GM19043 (cell line): ENCODE measurements at regions not wholly inside any gene's neighbourhood (a gene's known extent, or its start where the extent isn't known, plus 50 kb on each side); places are given as distances from the start of the nearest gene placed in this dataset.
"Not testable (repeated sequence)": the region's sequence is repeated elsewhere in the genome, so short reads cannot be mapped to it uniquely, and the experiment has no call there.

Experiments
- ATAC-seq: cut with Tn5 transposase; IDR thresholded peaks from one replicate; pipeline ENCODE4 v1.9.1; 2021; ENCODE audit warnings: low read depth; ENCODE audit not compliant: unreplicated experiment

DNA sequence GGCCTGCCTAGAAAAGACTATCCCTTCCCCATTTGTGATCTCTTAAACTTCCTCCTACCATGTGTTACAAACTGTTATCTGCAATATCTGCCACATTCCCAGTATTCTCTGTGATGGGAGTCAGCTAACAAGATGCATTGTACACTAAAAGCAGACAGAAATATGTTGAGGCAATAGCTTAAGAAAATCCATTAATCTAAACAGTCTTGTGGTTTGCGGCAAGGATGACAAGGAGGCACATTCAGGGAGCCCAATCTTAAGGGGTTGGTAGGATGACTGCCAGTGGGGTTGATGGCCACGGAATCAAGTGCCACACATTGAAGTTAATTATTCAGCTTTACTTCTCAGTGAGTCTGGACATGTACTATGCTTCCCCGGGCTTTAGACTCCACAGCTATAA, 775.5 kb upstream of the AMELY start:
- ATAC-seq = no peak

GRCh38 chrY:7684546-7684945, 773.0 kb upstream of the AMELY start:
- no peak for ATAC-seq

DNA sequence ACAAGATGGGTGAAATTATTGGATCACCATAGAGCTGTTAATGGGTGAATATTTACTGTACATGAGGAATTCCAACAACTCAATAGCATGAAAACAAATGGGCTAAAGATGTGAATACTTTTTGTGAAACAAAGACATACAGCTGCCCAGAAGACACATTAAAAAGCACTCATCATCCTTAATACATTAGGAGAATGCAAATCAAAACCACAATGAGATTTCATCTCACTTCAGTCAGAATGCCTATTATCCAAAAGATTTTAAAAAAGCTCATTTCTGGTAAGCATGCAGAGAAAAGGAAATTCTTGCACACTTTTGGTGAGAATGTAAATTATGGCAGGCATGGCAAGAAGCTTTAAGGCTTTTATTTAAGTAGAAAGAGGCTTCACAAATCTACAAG, 770.8 kb upstream of the AMELY start:
- no peak for ATAC-seq

GRCh38 chrY:7681426-7681825, 769.9 kb upstream of the AMELY start:
- no peak for ATAC-seq

DNA sequence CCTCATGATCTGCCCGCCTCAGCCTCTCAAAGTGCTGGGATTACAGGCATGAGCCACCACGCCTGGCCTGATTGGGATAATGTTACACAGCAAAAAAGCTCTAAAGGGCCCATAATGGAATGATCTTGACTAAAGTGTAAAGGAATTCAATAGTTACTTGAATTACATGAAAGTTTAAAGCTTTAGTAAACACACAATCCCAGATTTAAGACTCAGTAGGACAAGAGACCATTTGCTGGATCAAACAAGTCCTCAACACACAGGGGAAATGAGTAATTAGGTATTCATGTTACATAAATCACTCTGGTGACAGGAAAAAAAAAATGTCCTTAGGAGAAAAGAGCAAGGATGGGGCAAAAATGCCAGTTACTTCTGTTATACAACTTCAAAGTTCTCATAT, 762.9 kb upstream of the AMELY start:
- no peak for ATAC-seq

DNA sequence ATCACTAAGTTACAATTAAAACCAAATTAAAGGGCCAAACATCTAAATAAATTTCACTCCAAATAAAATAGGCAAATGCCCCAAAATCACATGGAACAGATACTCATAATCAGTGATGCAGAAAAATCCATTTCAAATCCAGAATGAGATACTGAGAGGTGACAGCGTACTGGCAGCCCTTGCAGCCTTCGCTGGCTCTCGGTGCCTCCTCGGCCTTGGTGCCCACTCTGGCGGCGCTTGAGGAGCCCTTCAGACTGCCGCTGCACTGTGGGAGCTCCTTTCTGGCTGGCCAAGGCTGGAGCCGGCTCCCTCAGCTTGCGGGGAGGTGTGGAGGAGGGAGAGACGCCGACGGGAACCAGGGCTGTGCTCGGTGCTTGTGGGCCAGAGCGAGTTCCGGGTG, 761.2 kb upstream of the AMELY start:
- ATAC-seq = no peak

DNA sequence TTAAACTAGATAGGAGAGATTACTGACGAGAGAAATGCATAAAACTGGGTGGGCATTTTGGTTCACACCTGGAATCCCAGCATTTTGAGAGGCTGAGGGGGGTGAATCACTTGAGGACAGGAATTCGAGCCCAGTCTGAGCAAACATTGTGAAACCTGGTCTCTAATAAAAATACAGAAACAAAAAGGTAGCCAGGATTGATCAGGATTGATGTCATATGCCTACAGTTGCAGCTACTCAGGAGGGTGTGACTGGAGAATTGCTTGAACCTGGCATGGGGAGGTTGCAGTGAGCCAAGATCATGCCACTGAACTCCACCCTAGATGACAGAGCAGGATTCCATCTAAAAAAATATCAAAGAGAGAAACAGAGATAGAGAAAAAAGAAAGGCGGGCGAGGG, 751.7 kb upstream of the AMELY start:
- no peak for ATAC-seq

- ATAC-seq = no peak
Measured at GRCh38 chrY:7659047-7659446, 747.5 kb upstream of the AMELY start.

GRCh38 chrY:7656596-7656995, 745.0 kb upstream of the AMELY start:
- ATAC-seq = no peak

- no peak for ATAC-seq
Measured at GRCh38 chrY:7654985-7655384, 743.4 kb upstream of the AMELY start.

DNA sequence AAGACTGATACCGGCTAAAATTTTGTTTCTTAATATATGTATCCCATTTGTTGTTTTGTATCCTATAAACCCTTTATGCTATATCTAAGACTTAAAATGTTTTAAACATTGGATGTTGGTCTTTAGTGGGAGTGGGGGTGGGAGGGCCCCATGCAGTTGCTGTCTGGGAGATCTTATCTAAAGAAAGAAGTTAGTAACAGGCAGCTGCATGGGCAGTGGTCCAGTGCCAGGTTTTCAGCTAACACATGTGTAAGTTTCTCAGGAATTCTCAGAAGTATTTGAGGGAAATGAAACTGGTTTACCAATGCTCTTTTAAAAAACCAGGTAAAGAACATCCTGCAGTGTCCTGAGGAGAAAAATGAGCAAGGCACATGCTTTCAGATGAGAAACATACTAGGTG, 738.3 kb upstream of the AMELY start:
- ATAC-seq = not testable (repeated sequence)
